ENCODE measurements at regions not wholly inside any gene's neighbourhood (a gene's known extent, or its start where the extent isn't known, plus 50 kb on each side); places are given as distances from the start of the nearest gene placed in this dataset.

GRCh38 chr13:65943708-65944107, 1286.4 kb downstream of the PCDH9 start:
- ATAC-seq (no peak), DNase-seq (ENCODE audit: low spot score) (no peak)
- no peaks in the 10 kb centered on the region for H3K9me3 Mint-ChIP-seq
- H3K4me1 Mint-ChIP-seq, result no peaks in the 10 kb centered on the region
- no peaks in the 10 kb centered on the region for H3K36me3 Mint-ChIP-seq
- TF ChIP-seq AR (CRISPR knock-in tag; IDR thresholded peaks at IDR 0.05) (no peak), NFATC4 (CRISPR knock-in tag; IDR thresholded peaks at IDR 0.05) (no peak), E2F1 (CRISPR knock-in tag; IDR thresholded peaks at IDR 0.05) (no peak), ZNF219 (CRISPR knock-in tag; IDR thresholded peaks at IDR 0.05; ENCODE audit: borderline replicate concordance) (no peak), E2F4 (CRISPR knock-in tag; IDR thresholded peaks at IDR 0.05; ENCODE audit: borderline replicate concordance, low read depth) (no peak), TEAD4 (CRISPR knock-in tag; IDR thresholded peaks at IDR 0.05) (no peak), ELF4 (CRISPR knock-in tag; IDR thresholded peaks at IDR 0.05; ENCODE audit: low read depth) (no peak), TP53 (CRISPR knock-in tag; IDR thresholded peaks at IDR 0.05) (no peak), FOXK1 (CRISPR knock-in tag; IDR thresholded peaks at IDR 0.05) (no peak), E2F5 (CRISPR knock-in tag; IDR thresholded peaks at IDR 0.05) (no peak), SP1 (CRISPR knock-in tag; conservative IDR thresholded peaks at IDR 0.05) (no peak), MLX (CRISPR knock-in tag; IDR thresholded peaks at IDR 0.05) (no peak), ZSCAN18 (CRISPR knock-in tag; IDR thresholded peaks at IDR 0.05) (no peak), ZNF512 (CRISPR knock-in tag; IDR thresholded peaks at IDR 0.05; ENCODE audit: borderline replicate concordance) (no peak)
- no peak overlapping the region for H3K4me3 Mint-ChIP-seq
- POLR2A ChIA-PET, result no interaction called here
- H3K27me3 Mint-ChIP-seq (ENCODE audit: low read depth), result no peaks in the 10 kb centered on the region
- H3K27ac Mint-ChIP-seq, result no peak overlapping the region
- CTCF ChIA-PET, result no interaction called here

- no peaks in the 10 kb centered on the region for H3K36me3 Mint-ChIP-seq
- ATAC-seq, result no peak
- no peaks in the 10 kb centered on the region for H3K27me3 Mint-ChIP-seq (ENCODE audit: low read depth)
- DNase-seq (ENCODE audit: low spot score), result no peak
- no peak overlapping the region for H3K4me3 Mint-ChIP-seq
- no peaks in the 10 kb centered on the region for H3K9me3 Mint-ChIP-seq
- no peaks in the 10 kb centered on the region for H3K4me1 Mint-ChIP-seq
- CTCF ChIA-PET, result no interaction called here
- POLR2A ChIA-PET, result no interaction called here
- no peak overlapping the region for H3K27ac Mint-ChIP-seq
- TF ChIP-seq IRF2 (CRISPR knock-in tag; IDR thresholded peaks at IDR 0.05; ENCODE audit: borderline replicate concordance, low read depth), result no peak
- no peak for TF ChIP-seq RORB (CRISPR knock-in tag; IDR thresholded peaks at IDR 0.05)
- no peak for TF ChIP-seq ZSCAN18 (CRISPR knock-in tag; IDR thresholded peaks at IDR 0.05)
- no peak for TF ChIP-seq MAX (CRISPR knock-in tag; IDR thresholded peaks at IDR 0.05)
- no peak for TF ChIP-seq KAT7 (CRISPR knock-in tag; IDR thresholded peaks at IDR 0.05; ENCODE audit: borderline replicate concordance)
- no peak for TF ChIP-seq CREB1 (CRISPR knock-in tag; IDR thresholded peaks at IDR 0.05)
- no peak for TF ChIP-seq HMGXB4 (CRISPR knock-in tag; IDR thresholded peaks at IDR 0.05)
Measured at GRCh38 chr13:65943024-65943423, 1287.1 kb downstream of the PCDH9 start.
